A673 (cell line): ENCODE measurements at regions not wholly inside any gene's neighbourhood (a gene's known extent, or its start where the extent isn't known, plus 50 kb on each side); places are given as distances from the start of the nearest gene placed in this dataset.

ENCODE experiments used
- BruUV-seq: library from RNA; stranded (reverse); fragments of 400-500 nt; replicated peaks from 2 replicates; lab custom pipeline; 2021; lab: Mats Ljungman, UMichigan
- CTCF ChIA-PET: fragments of 300-600 bp; sonication (Branson Sonifier 250); formaldehyde crosslinking; loops from one replicate; lab custom pipeline; 2022; ENCODE audit warnings: antibody characterized with exemption; lab: Charles Lee
- POLR2A ChIA-PET: fragments of 300-600 bp; sonication (Branson Sonifier 250); formaldehyde crosslinking; loops from one replicate; lab custom pipeline; 2022; ENCODE audit warnings: antibody characterized with exemption; ENCODE audit not compliant: low non-redundant PET; lab: Charles Lee
- DNase-seq: peaks from one replicate; pipeline ENCODE4 v3.0.0-alpha.2; 2015; ENCODE audit warnings: low spot score
- H3K27ac ChIP-seq: fragments of 200-600 bp; sonication (generic); 2 replicates; pipeline ENCODE4 v1.5.1; 2016; ENCODE audit warnings: mixed run types, low read depth, mild to moderate bottlenecking, mixed read lengths, antibody characterized with exemption, low read length; ENCODE audit not compliant: poor library complexity, severe bottlenecking
- H3K27me3 ChIP-seq: fragments of 200-600 bp; sonication (generic); replicated peaks from 2 replicates; pipeline ENCODE4 v1.6.1; 2017; ENCODE audit warnings: mixed run types, low read depth, mild to moderate bottlenecking, mixed read lengths, antibody characterized with exemption, low read length; ENCODE audit not compliant: insufficient read depth, poor library complexity
- H3K36me3 ChIP-seq: fragments of 200-600 bp; sonication (generic); 2 replicates; pipeline ENCODE4 v1.6.1; 2016; ENCODE audit warnings: mixed run types, mild to moderate bottlenecking, mixed read lengths, antibody characterized with exemption, low read length; ENCODE audit not compliant: insufficient read depth, poor library complexity, severe bottlenecking
- H3K4me1 ChIP-seq: fragments of 200-600 bp; sonication (generic); 2 replicates; pipeline ENCODE4 v1.6.1; 2017; ENCODE audit warnings: mixed run types, mild to moderate bottlenecking, mixed read lengths, antibody characterized with exemption, low read length; ENCODE audit not compliant: insufficient read depth, poor library complexity, severe bottlenecking
- H3K4me3 ChIP-seq: fragments of 200-600 bp; sonication (generic); 2 replicates; pipeline ENCODE4 v1.5.1; 2016; ENCODE audit warnings: low read depth, mixed run types, mild to moderate bottlenecking, mixed read lengths, low read length; ENCODE audit not compliant: poor library complexity, severe bottlenecking
- H3K9me3 ChIP-seq: fragments of 200-600 bp; sonication (generic); 2 replicates; pipeline ENCODE4 v1.6.1; 2016; ENCODE audit warnings: mixed run types, low read depth, mild to moderate bottlenecking, mixed read lengths, antibody characterized with exemption, low read length; ENCODE audit not compliant: poor library complexity, severe bottlenecking
- EZH2 ChIP-seq: fragments of 200-600 bp; sonication (generic); IDR thresholded peaks from 2 replicates; pipeline ENCODE4 v1.6.1; 2017; ENCODE audit warnings: borderline replicate concordance, low read depth, mild to moderate bottlenecking, mixed read lengths, antibody characterized with exemption, low read length; ENCODE audit not compliant: poor library complexity, severe bottlenecking
- intact Hi-C: fragments of 100-400 bp; cut with micrococcal nuclease; formaldehyde crosslinking; loops from one replicate; pipeline ENCODE4 v1.10.0; 2022; ENCODE audit not compliant: unreplicated experiment
- TF ChIP-seq, protein P1 (sequence below): fragments of 300-800, 200-600 bp; sonication (generic); conservative IDR thresholded peaks from 2 replicates; pipeline ENCODE4 v1.5.1; 2017; ENCODE audit warnings: low read depth, mild to moderate bottlenecking, antibody characterized with exemption, low read length, moderate library complexity, mixed read lengths

DNA sequence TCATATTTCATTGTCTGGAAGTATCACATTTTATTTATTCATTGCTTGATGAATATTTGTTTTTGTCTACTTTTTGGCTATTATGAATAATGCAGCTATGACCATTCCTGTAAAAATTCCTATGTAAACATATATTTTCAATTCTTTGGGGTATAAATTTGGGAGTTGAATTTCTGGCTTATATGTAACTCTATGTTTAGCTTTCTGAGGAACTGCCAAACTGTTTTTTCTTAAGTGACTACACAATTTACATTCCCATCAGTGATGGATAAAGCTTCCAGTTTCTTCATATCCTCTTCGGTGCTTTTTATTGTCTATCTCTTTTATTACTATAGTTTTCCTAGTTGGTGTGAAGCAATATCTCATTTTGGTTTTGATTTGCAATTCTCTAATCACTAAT lies 115.6 kb upstream of the CXCL12 start:
- TF ChIP-seq, protein P1, sequence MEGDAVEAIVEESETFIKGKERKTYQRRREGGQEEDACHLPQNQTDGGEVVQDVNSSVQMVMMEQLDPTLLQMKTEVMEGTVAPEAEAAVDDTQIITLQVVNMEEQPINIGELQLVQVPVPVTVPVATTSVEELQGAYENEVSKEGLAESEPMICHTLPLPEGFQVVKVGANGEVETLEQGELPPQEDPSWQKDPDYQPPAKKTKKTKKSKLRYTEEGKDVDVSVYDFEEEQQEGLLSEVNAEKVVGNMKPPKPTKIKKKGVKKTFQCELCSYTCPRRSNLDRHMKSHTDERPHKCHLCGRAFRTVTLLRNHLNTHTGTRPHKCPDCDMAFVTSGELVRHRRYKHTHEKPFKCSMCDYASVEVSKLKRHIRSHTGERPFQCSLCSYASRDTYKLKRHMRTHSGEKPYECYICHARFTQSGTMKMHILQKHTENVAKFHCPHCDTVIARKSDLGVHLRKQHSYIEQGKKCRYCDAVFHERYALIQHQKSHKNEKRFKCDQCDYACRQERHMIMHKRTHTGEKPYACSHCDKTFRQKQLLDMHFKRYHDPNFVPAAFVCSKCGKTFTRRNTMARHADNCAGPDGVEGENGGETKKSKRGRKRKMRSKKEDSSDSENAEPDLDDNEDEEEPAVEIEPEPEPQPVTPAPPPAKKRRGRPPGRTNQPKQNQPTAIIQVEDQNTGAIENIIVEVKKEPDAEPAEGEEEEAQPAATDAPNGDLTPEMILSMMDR: no peak
- TF ChIP-seq EZH2: no peak
- CTCF ChIA-PET: no interaction called here
- intact Hi-C loops: no loop called here

DNA sequence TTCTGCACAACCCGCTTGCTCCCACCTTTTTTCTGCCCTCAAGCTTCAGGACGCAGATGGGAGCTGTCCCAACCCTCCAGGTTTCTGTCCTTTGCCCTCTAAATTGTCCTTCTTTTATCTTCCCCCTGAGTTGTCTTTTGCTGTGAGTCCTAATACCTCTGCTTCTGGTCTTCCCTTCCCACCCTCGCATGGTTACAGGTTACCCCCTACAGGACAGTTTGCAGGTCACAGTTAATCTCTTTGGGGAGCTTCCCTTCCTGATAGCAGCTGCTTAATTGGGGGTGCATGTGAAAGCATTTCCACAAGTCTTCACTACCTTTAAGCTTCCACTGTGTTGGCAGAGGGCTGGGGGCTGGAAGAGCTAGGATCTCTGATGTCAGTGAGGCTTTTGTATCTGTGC lies 121.5 kb upstream of the CXCL12 start:
- H3K4me3 ChIP-seq: no peak overlapping the region
- intact Hi-C loops: no loop called here
- H3K4me1 ChIP-seq: no peaks in the 10 kb centered on the region
- CTCF ChIA-PET: no interaction called here
- no peaks in the 10 kb centered on the region for H3K36me3 ChIP-seq
- POLR2A ChIA-PET: no interaction called here
- TF ChIP-seq EZH2: no peak
- TF ChIP-seq, protein P1: no peak
- no peak overlapping the region for H3K27ac ChIP-seq
- no peak for DNase-seq
- H3K27me3 ChIP-seq: no peaks in the 10 kb centered on the region
- H3K9me3 ChIP-seq: peaks cover 12% of the 10 kb centered on the region
- no TSS peak for BruUV-seq

More for the DNA sequence above, 115.6 kb upstream of the CXCL12 start:
- Histone ChIP-seq H3K27me3 (no peaks in the 10 kb centered on the region), H3K4me1 (no peaks in the 10 kb centered on the region), H3K9me3 (peaks cover 17% of the 10 kb centered on the region), H3K27ac (no peak overlapping the region), H3K4me3 (no peak overlapping the region), H3K36me3 (no peaks in the 10 kb centered on the region)
- POLR2A ChIA-PET: no interaction called here
- no peak for DNase-seq
- no TSS peak for BruUV-seq

DNA sequence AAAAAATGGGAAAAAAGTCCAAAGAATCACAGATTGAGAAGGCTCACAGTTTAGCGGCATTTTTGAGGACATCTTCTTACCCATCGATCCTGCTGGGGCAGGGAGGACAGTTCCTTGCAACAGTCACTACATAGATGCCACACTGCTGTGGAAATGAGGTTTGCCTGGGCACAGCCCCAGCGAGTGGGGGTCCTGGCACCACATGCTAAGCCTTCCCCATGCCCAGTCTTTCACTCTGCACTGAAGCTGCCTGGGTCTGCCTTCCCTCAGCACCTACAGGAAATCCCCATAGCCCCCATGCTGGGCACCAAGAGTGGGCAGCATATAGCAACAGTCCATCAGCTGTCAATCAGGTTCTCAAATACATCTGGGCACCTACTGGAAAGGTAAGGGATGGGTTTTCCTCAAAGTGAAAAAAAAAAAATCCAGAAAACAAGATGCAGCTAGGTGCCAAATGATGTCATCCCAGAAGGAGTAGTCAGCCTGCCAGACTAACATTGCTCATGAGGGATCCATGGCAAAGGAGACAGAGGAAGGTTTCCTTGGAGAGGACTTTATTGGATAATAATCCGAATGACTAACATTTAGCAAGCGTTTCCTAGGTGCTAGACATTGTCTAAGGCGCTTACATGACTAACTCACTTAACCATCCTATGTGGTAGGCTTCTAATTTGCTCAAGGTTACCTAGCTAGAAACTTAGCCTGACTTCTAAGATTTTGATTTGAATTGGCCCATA lies 125.7 kb upstream of the CXCL12 start:
- POLR2A ChIA-PET: no interaction called here
- Histone ChIP-seq H3K27me3 (no peaks in the 10 kb centered on the region), H3K4me3 (no peak overlapping the region), H3K4me1 (no peaks in the 10 kb centered on the region), H3K27ac (no peak overlapping the region), H3K36me3 (no peaks in the 10 kb centered on the region), H3K9me3 (no peaks in the 10 kb centered on the region)
- BruUV-seq: no TSS peak
- intact Hi-C loops: loop anchor here (5.0 kb wide), 1 partner anchor 43 kb away; no protein-coding TSS in a partner anchor
- no peak for TF ChIP-seq EZH2
- TF ChIP-seq, protein P1: no peak
- CTCF ChIA-PET: no interaction called here
- no peak for DNase-seq
